Neural cell (in vitro differentiated cells): ENCODE measurements at regions not wholly inside any gene's neighbourhood (a gene's known extent, or its start where the extent isn't known, plus 50 kb on each side); places are given as distances from the start of the nearest gene placed in this dataset.

Experiments
- H2AFZ ChIP-seq: fragments of 200-600, 300-800 bp; sonication (generic), shearing (Covaris generic); 2 replicates; pipeline ENCODE4 v1.6.0; 2014; ENCODE audit warnings: low read depth, mild to moderate bottlenecking, antibody characterized with exemption, low read length, moderate library complexity
- H3F3A ChIP-seq: fragments of 200-600 bp; shearing (Covaris generic); 2 replicates; pipeline ENCODE4 v1.6.1; 2016; ENCODE audit warnings: mild to moderate bottlenecking, moderate library complexity, mixed read lengths, antibody characterized with exemption, low read length; ENCODE audit not compliant: insufficient read depth, poor library complexity, severe bottlenecking
- H3K27ac ChIP-seq: fragments of 200-600, 300-800 bp; sonication (generic), shearing (Covaris generic); 2 replicates; pipeline ENCODE4 v1.5.1; 2014; ENCODE audit warnings: mild to moderate bottlenecking, low read length, moderate library complexity
- H3K27me3 ChIP-seq: fragments of 300-800, 200-600 bp; sonication (generic), shearing (Covaris generic); 2 replicates; pipeline ENCODE4 v1.6.0; 2014; ENCODE audit warnings: mild to moderate bottlenecking, low read depth, low read length, moderate library complexity; ENCODE audit not compliant: insufficient read depth
- H3K36me3 ChIP-seq: fragments of 300-800, 200-600 bp; sonication (generic), shearing (Covaris generic); 2 replicates; pipeline ENCODE4 v1.5.1; 2014; ENCODE audit warnings: mild to moderate bottlenecking, antibody characterized with exemption, low read length, moderate library complexity; ENCODE audit not compliant: insufficient read depth
- H3K4me2 ChIP-seq: fragments of 300-800, 200-600 bp; sonication (generic), shearing (Covaris generic); 2 replicates; pipeline ENCODE4 v1.6.0; 2014; ENCODE audit warnings: mild to moderate bottlenecking, low read length
- H3K4me3 ChIP-seq: fragments of 300-800, 200-600 bp; sonication (generic), shearing (Covaris generic); 2 replicates; pipeline ENCODE4 v1.5.1; 2014; ENCODE audit warnings: mild to moderate bottlenecking, low read length, moderate library complexity
- H3K79me2 ChIP-seq: fragments of 200-600 bp; shearing (Covaris generic); replicated peaks from 2 replicates; pipeline ENCODE4 v1.6.0; 2014; ENCODE audit warnings: mild to moderate bottlenecking, low read length, moderate library complexity; ENCODE audit not compliant: insufficient read depth
- H3K9ac ChIP-seq: fragments of 300-800, 200-600 bp; sonication (generic), shearing (Covaris generic); 2 replicates; pipeline ENCODE4 v1.6.1; 2016; ENCODE audit warnings: mild to moderate bottlenecking, low read length, mixed read lengths
- H3K9me2 ChIP-seq: fragments of 200-600 bp; shearing (Covaris generic); 2 replicates; pipeline ENCODE4 v1.6.1; 2016; ENCODE audit warnings: mild to moderate bottlenecking, low read length, mixed read lengths; ENCODE audit not compliant: insufficient read depth
- H3K9me3 ChIP-seq: fragments of 200-600, 300-800 bp; sonication (generic), shearing (Covaris generic); 2 replicates; pipeline ENCODE4 v1.6.1; 2016; ENCODE audit warnings: mild to moderate bottlenecking, mixed run types, low read length, moderate library complexity, mixed read lengths
- H4K20me1 ChIP-seq: fragments of 200-600 bp; shearing (Covaris generic); 2 replicates; pipeline ENCODE4 v1.6.1; 2016; ENCODE audit warnings: mild to moderate bottlenecking, mixed run types; ENCODE audit not compliant: insufficient read depth
- CTCF ChIP-seq: fragments of 450-650 bp; IDR thresholded peaks from 2 replicates; pipeline ENCODE4 v1.5.1; 2014; ENCODE audit warnings: antibody characterized with exemption, mild to moderate bottlenecking, moderate library complexity; ENCODE audit not compliant: poor library complexity, severe bottlenecking
- EP300 ChIP-seq: fragments of 450-650 bp; conservative IDR thresholded peaks from 2 replicates; pipeline ENCODE4 v1.6.1; 2014; ENCODE audit warnings: antibody characterized with exemption, mild to moderate bottlenecking, moderate library complexity; ENCODE audit not compliant: poor library complexity, severe bottlenecking
- EZH2 ChIP-seq: fragments of 200-600, 300-800 bp; shearing (Covaris generic), sonication (generic); IDR thresholded peaks from 2 replicates; pipeline ENCODE4 v1.6.1; 2014; ENCODE audit warnings: antibody characterized with exemption, low read length, borderline replicate concordance, mild to moderate bottlenecking; ENCODE audit not compliant: insufficient read depth, poor library complexity, severe bottlenecking
- MXI1 ChIP-seq: fragments of 450-650 bp; conservative IDR thresholded peaks from 2 replicates; pipeline ENCODE4 v1.6.1; 2014; ENCODE audit warnings: antibody characterized with exemption, mild to moderate bottlenecking; ENCODE audit not compliant: poor library complexity, severe bottlenecking
- POLR2AphosphoS5 ChIP-seq: IDR thresholded peaks from 2 replicates; pipeline ENCODE4 v1.6.1; 2012
- RAD21 ChIP-seq: fragments of 450-650 bp; conservative IDR thresholded peaks from 2 replicates; pipeline ENCODE4 v1.6.1; 2014; ENCODE audit warnings: antibody characterized with exemption, mild to moderate bottlenecking, moderate library complexity
- REST ChIP-seq: IDR thresholded peaks from 2 replicates; pipeline ENCODE4 v1.6.1; 2012; ENCODE audit warnings: borderline replicate concordance
- SMC3 ChIP-seq: fragments of 450-650 bp; conservative IDR thresholded peaks from 2 replicates; pipeline ENCODE4 v1.6.1; 2014; ENCODE audit warnings: antibody characterized with exemption, mild to moderate bottlenecking, moderate library complexity; ENCODE audit not compliant: poor library complexity
- TAF1 ChIP-seq: IDR thresholded peaks from 2 replicates; pipeline ENCODE4 v1.6.1; 2012; ENCODE audit warnings: low read depth

- no peaks in the 10 kb centered on the region for H3K9me2 ChIP-seq
- H2AFZ ChIP-seq: no peak overlapping the region
- no peaks in the 10 kb centered on the region for H3K79me2 ChIP-seq
- H3K9me3 ChIP-seq: no peaks in the 10 kb centered on the region
- H3K4me3 ChIP-seq: no peak overlapping the region
- no peaks in the 10 kb centered on the region for H4K20me1 ChIP-seq
- H3F3A ChIP-seq: no peaks in the 10 kb centered on the region
- H3K27me3 ChIP-seq: no peaks in the 10 kb centered on the region
- no peak overlapping the region for H3K27ac ChIP-seq
- TF ChIP-seq EZH2: no peak
- no peak for TF ChIP-seq MXI1
- no peak for TF ChIP-seq RAD21
- no peak for TF ChIP-seq TAF1
- TF ChIP-seq SMC3: no peak
- TF ChIP-seq EP300: no peak
- TF ChIP-seq POLR2AphosphoS5: no peak
- TF ChIP-seq CTCF: no peak
- no peak overlapping the region for H3K4me2 ChIP-seq
- H3K36me3 ChIP-seq: no peaks in the 10 kb centered on the region
- H3K9ac ChIP-seq: no peak overlapping the region
These were observed 97.2 kb downstream of the VEGFA start for GRCh38 chr6:43867246-43867645.

- no peak overlapping the region for H3K27ac ChIP-seq
These were observed 96.1 kb downstream of the VEGFA start for GRCh38 chr6:43865932-43866645.

More at GRCh38 chr6:43865932-43866645, 96.1 kb downstream of the VEGFA start:
- TF ChIP-seq EP300: no peak
- no peak for TF ChIP-seq MXI1
- TF ChIP-seq TAF1: no peak
- no peak for TF ChIP-seq RAD21
- no peak for TF ChIP-seq POLR2AphosphoS5
- TF ChIP-seq SMC3: no peak
- TF ChIP-seq CTCF: no peak
- TF ChIP-seq EZH2: no peak
- no peak for TF ChIP-seq REST
- Histone ChIP-seq H3K4me3 (no peak overlapping the region), H3K36me3 (no peaks in the 10 kb centered on the region), H3F3A (no peaks in the 10 kb centered on the region), H3K9me3 (no peaks in the 10 kb centered on the region), H3K9ac (no peak overlapping the region), H3K79me2 (no peaks in the 10 kb centered on the region), H3K27me3 (no peaks in the 10 kb centered on the region), H3K9me2 (no peaks in the 10 kb centered on the region), H2AFZ (no peak overlapping the region), H4K20me1 (no peaks in the 10 kb centered on the region), H3K4me2 (no peak overlapping the region)
